MM.1S (cell line): ENCODE measurements at regions not wholly inside any gene's neighbourhood (a gene's known extent, or its start where the extent isn't known, plus 50 kb on each side); places are given as distances from the start of the nearest gene placed in this dataset.

Experiments used
- DNase-seq: peaks from one replicate; pipeline ENCODE4 v3.0.0-alpha.2; 2015
- H2AFZ ChIP-seq: fragments of 300-600 bp; sonication (generic); 2 replicates; pipeline ENCODE4 v1.6.0; 2016; ENCODE audit warnings: antibody characterized with exemption, low read length
- H3F3A ChIP-seq: fragments of 300-600 bp; sonication (generic); 2 replicates; pipeline ENCODE4 v1.6.1; 2016; ENCODE audit warnings: mild to moderate bottlenecking, antibody characterized with exemption, low read length, moderate library complexity, mixed read lengths; ENCODE audit not compliant: insufficient read depth
- H3K27ac ChIP-seq: fragments of 300-600 bp; sonication (generic); 2 replicates; pipeline ENCODE4 v1.5.1; 2016; ENCODE audit warnings: mild to moderate bottlenecking, low read length
- H3K27me3 ChIP-seq: fragments of 300-600 bp; sonication (generic); replicated peaks from 2 replicates; pipeline ENCODE4 v1.6.0; 2016; ENCODE audit warnings: low read length; ENCODE audit not compliant: insufficient read depth
- H3K36me3 ChIP-seq: fragments of 300-600 bp; sonication (generic); replicated peaks from 2 replicates; pipeline ENCODE4 v1.6.1; 2016; ENCODE audit warnings: mild to moderate bottlenecking, low read length, mixed read lengths; ENCODE audit not compliant: insufficient read depth
- H3K4me1 ChIP-seq: fragments of 300-600 bp; sonication (generic); 2 replicates; pipeline ENCODE4 v1.6.1; 2016; ENCODE audit warnings: low read length, mixed read lengths
- H3K4me2 ChIP-seq: fragments of 300-600 bp; sonication (generic); 2 replicates; pipeline ENCODE4 v1.6.0; 2016; ENCODE audit warnings: low read depth, low read length
- H3K4me3 ChIP-seq: fragments of 300-600 bp; sonication (generic); 2 replicates; pipeline ENCODE4 v1.5.1; 2016; ENCODE audit warnings: low read length, mixed read lengths
- H3K79me2 ChIP-seq: fragments of 300-600 bp; sonication (generic); 2 replicates; pipeline ENCODE4 v1.6.1; 2016; ENCODE audit warnings: mixed run types, low read length, mixed read lengths
- H3K9ac ChIP-seq: fragments of 300-600 bp; sonication (generic); 2 replicates; pipeline ENCODE4 v1.6.1; 2016; ENCODE audit warnings: low read length, mixed read lengths
- H3K9me2 ChIP-seq: fragments of 300-600 bp; sonication (generic); replicated peaks from 2 replicates; pipeline ENCODE4 v1.6.1; 2016; ENCODE audit warnings: mild to moderate bottlenecking, low read length, mixed read lengths; ENCODE audit not compliant: insufficient read depth
- H3K9me3 ChIP-seq: fragments of 300-600 bp; sonication (generic); replicated peaks from 2 replicates; pipeline ENCODE4 v1.6.1; 2016; ENCODE audit warnings: mild to moderate bottlenecking, low read length, mixed read lengths; ENCODE audit not compliant: insufficient read depth
- H4K20me1 ChIP-seq: fragments of 300-600 bp; sonication (generic); 2 replicates; pipeline ENCODE4 v1.6.1; 2016; ENCODE audit warnings: mild to moderate bottlenecking, low read length, moderate library complexity, mixed read lengths; ENCODE audit not compliant: insufficient read depth
- EZH2 ChIP-seq: fragments of 300-600 bp; sonication (generic); optimal IDR thresholded peaks from 2 replicates; pipeline ENCODE3; 2017; ENCODE audit warnings: low read depth, mild to moderate bottlenecking, antibody characterized with exemption, low read length, mixed read lengths
- EZH2phosphoT487 ChIP-seq: fragments of 300-600 bp; sonication (generic); IDR thresholded peaks from 2 replicates; pipeline ENCODE4 v1.6.1; 2018; ENCODE audit warnings: antibody characterized with exemption, low read length
- TF ChIP-seq, protein P1 (sequence below): fragments of 300-600 bp; sonication (generic); IDR thresholded peaks from 2 replicates; pipeline ENCODE4 v1.5.1; 2016; ENCODE audit warnings: antibody characterized with exemption, low read length, mixed read lengths

DNA sequence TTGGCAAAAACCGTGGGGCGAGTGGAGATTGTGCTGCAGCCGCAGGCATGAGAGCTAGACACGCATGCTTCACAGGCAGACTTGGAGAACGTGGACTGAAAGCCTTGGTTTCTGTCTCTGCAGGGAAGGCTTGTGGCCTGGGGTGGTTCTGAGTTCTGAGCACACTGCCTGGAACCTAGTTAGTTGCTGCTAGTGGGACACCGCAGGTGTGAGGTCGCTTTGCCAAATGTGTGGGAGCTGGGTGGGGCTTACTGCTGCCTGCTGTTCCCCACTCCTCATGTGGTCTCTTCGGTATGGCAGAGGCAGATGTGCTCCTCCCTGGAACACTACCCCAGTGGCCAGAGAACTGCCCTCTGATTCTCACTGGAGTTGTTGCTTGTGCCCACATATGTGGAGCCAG lies 484.0 kb downstream of the MMUT start:
- no peak overlapping the region for H3K27ac ChIP-seq
- no peaks in the 10 kb centered on the region for H3K79me2 ChIP-seq
- H3F3A ChIP-seq = no peaks in the 10 kb centered on the region
- no peaks in the 10 kb centered on the region for H4K20me1 ChIP-seq
- H3K4me3 ChIP-seq = no peak overlapping the region
- H3K9me2 ChIP-seq = no peaks in the 10 kb centered on the region
- TF ChIP-seq EZH2 (no peak), EZH2phosphoT487 (no peak)
- TF ChIP-seq, protein P1, sequence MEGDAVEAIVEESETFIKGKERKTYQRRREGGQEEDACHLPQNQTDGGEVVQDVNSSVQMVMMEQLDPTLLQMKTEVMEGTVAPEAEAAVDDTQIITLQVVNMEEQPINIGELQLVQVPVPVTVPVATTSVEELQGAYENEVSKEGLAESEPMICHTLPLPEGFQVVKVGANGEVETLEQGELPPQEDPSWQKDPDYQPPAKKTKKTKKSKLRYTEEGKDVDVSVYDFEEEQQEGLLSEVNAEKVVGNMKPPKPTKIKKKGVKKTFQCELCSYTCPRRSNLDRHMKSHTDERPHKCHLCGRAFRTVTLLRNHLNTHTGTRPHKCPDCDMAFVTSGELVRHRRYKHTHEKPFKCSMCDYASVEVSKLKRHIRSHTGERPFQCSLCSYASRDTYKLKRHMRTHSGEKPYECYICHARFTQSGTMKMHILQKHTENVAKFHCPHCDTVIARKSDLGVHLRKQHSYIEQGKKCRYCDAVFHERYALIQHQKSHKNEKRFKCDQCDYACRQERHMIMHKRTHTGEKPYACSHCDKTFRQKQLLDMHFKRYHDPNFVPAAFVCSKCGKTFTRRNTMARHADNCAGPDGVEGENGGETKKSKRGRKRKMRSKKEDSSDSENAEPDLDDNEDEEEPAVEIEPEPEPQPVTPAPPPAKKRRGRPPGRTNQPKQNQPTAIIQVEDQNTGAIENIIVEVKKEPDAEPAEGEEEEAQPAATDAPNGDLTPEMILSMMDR = no peak
- no peak overlapping the region for H2AFZ ChIP-seq
- DNase-seq = no peak
- no peaks in the 10 kb centered on the region for H3K27me3 ChIP-seq
- H3K4me1 ChIP-seq = no peaks in the 10 kb centered on the region
- no peak overlapping the region for H3K4me2 ChIP-seq
- H3K36me3 ChIP-seq = no peaks in the 10 kb centered on the region
- no peaks in the 10 kb centered on the region for H3K9me3 ChIP-seq
- H3K9ac ChIP-seq = no peak overlapping the region

DNA sequence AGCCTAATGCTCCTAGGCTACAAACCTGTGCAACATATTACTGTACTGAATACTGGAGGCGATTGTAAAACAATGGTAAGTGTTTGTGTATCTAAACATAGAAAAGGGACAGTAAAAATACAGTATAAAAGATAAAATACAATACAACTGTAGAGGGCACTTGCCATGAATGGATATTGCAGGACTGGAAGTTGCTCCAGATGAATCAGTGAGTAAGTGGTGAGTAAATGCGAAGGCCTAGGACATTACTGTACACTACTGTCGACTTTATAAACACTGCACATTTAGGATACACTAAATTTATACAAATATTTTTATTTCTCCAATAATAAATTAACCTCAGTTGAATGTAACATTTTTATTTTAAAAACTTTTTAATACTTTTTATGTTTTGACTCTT lies 485.0 kb downstream of the MMUT start:
- no peaks in the 10 kb centered on the region for H3F3A ChIP-seq
- H3K27ac ChIP-seq = no peak overlapping the region
- H3K79me2 ChIP-seq = no peaks in the 10 kb centered on the region
- no peaks in the 10 kb centered on the region for H3K9me3 ChIP-seq
- TF ChIP-seq EZH2phosphoT487 (no peak), EZH2 (no peak)
- TF ChIP-seq, protein P1 = no peak
- no peak overlapping the region for H3K9ac ChIP-seq
- no peak for DNase-seq
- H3K27me3 ChIP-seq = no peaks in the 10 kb centered on the region
- H3K4me2 ChIP-seq = no peak overlapping the region
- H3K9me2 ChIP-seq = no peaks in the 10 kb centered on the region
- H2AFZ ChIP-seq = no peak overlapping the region
- no peaks in the 10 kb centered on the region for H3K36me3 ChIP-seq
- H3K4me1 ChIP-seq = no peaks in the 10 kb centered on the region
- H3K4me3 ChIP-seq = no peak overlapping the region
- H4K20me1 ChIP-seq = no peaks in the 10 kb centered on the region

DNA sequence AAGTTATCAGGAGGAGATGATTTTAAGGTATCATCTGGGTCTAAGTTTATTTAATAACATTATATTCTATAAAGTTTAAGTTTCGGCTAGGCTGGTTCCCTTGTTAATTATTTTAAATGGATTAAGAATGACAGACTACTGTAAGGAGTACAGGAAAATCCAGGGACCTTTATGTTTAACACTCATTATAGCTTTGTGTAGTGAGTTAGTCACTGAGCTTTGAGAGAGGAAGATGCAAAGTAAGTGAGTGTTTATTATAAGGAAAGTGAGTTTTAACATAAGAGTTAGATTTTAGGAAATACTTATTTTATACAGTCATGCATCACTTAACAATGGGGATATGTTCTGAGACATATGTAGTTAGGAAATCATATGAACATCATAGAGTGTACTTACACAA lies 485.5 kb downstream of the MMUT start:
- no peak overlapping the region for H2AFZ ChIP-seq
- H3K4me1 ChIP-seq = no peaks in the 10 kb centered on the region
- TF ChIP-seq EZH2 (no peak), EZH2phosphoT487 (no peak)
- TF ChIP-seq, protein P1 = no peak
- H3K27ac ChIP-seq = no peak overlapping the region
- no peak overlapping the region for H3K9ac ChIP-seq
- DNase-seq = no peak
- no peaks in the 10 kb centered on the region for H4K20me1 ChIP-seq
- H3K4me3 ChIP-seq = no peak overlapping the region
- no peak overlapping the region for H3K4me2 ChIP-seq
- H3K36me3 ChIP-seq = no peaks in the 10 kb centered on the region
- H3K27me3 ChIP-seq = no peaks in the 10 kb centered on the region
- H3K79me2 ChIP-seq = no peaks in the 10 kb centered on the region
- H3K9me2 ChIP-seq = no peaks in the 10 kb centered on the region
- no peaks in the 10 kb centered on the region for H3K9me3 ChIP-seq
- H3F3A ChIP-seq = no peaks in the 10 kb centered on the region
